Sigmoid colon (tissue), 6 donors: ENCODE measurements at regions not wholly inside any gene's neighbourhood (a gene's known extent, or its start where the extent isn't known, plus 50 kb on each side); places are given as distances from the start of the nearest gene placed in this dataset.

Experiments
- DNase-seq: peaks from one replicate; pipeline ENCODE4 v3.0.0-alpha.2; 2019
- H3K27ac ChIP-seq, 4 donors: fragments of 200-600 bp; sonication (generic); one replicate each; pipeline ENCODE4 v1.5.1; 2016 to 2019; ENCODE audit warnings: mild to moderate bottlenecking in 1 of 4
- H3K27me3 ChIP-seq, 3 donors: fragments of 200-600 bp; sonication (generic); one replicate each; pipeline ENCODE4 v1.5.1; 2019; ENCODE audit warnings: mild to moderate bottlenecking in 1 of 3
- H3K36me3 ChIP-seq, 4 donors: fragments of 200-600 bp; sonication (generic); one replicate each; pipeline ENCODE4 v1.5.1; 2016 to 2019
- H3K4me1 ChIP-seq, 4 donors: fragments of 200-600 bp; sonication (generic); one replicate each; pipeline ENCODE4 v1.5.1; 2017 to 2019
- H3K4me3 ChIP-seq, 4 donors: fragments of 200-600 bp; sonication (generic); one replicate each; pipeline ENCODE4 v1.5.1; 2017 to 2019; ENCODE audit warnings: mild to moderate bottlenecking in 2 of 4, moderate library complexity in 1 of 4
- H3K9me3 ChIP-seq, 4 donors: fragments of 200-600 bp in 3 of 4; sonication (generic) in 3 of 4; one replicate each; pipeline versions ENCODE4 v1.5.1 to v1.6.1; 2013 to 2019
- CTCF ChIP-seq, 4 experiments: fragments of 450-650 bp in 3 of 4; fragments of 200-600 bp in 1 of 4; IDR thresholded peaks; one replicate each; pipeline ENCODE4 v1.5.1; 2016 to 2019; ENCODE audit warnings: antibody characterized with exemption in 4 of 4, mild to moderate bottlenecking in 3 of 4, moderate library complexity in 2 of 4
- EP300 ChIP-seq, 4 donors: sonication (generic); formaldehyde crosslinking; IDR thresholded peaks; one replicate each; pipeline ENCODE4 v1.6.1; 2017; ENCODE audit warnings: antibody characterized with exemption in 4 of 4
- POLR2A ChIP-seq, 2 donors: fragments of 450-650 bp; IDR thresholded peaks; one replicate each; pipeline ENCODE4 v1.6.1; 2016; ENCODE audit warnings: antibody characterized with exemption in 2 of 2, mild to moderate bottlenecking in 2 of 2, moderate library complexity in 2 of 2
- POLR2AphosphoS5 ChIP-seq, 4 donors: sonication (generic); formaldehyde crosslinking; IDR thresholded peaks; one replicate each; pipeline ENCODE4 v1.6.1; 2017; ENCODE audit warnings: antibody characterized with exemption in 4 of 4
- WGBS, 2 donors: extraction: QIAGEN DNeasy Blood & Tissue Kit; methylation state at CpG; one replicate each; pipeline ENCODE4 v1.1.7; 2013; 5-methylcytosine and 5-hydroxymethylcytosine counted together
- intact Hi-C: fragments of 100-400 bp; cut with DNase I; formaldehyde crosslinking; loops from one replicate; pipeline ENCODE4 v1.15.1; 2023
- donor health status: healthy with polysubstance abuse.
- donor health status: healthy.

GRCh38 chr2:222037211-222037610 lies 261.6 kb downstream of the PAX3 start:
- DNase-seq: no peak
- Histone ChIP-seq H3K27ac (no peak overlapping the region), H3K36me3 (no peaks in the 10 kb centered on the region), H3K4me1 (peaks cover 0 to 12% (median 4%) of the 10 kb centered on the region in 4 donors), H3K27me3 (no peaks in the 10 kb centered on the region), H3K9me3 (no peaks in the 10 kb centered on the region), H3K4me3 (no peak overlapping the region)
- 80 to 86% methylated on average over 3 of the region's 3 CpGs for WGBS, 2 donors
- intact Hi-C loops: no loop called here
- TF ChIP-seq EP300 (IDR thresholded peaks at IDR 0.05): no peak
- TF ChIP-seq CTCF (IDR thresholded peaks at IDR 0.05): no peak
- no peak for TF ChIP-seq POLR2A (IDR thresholded peaks at IDR 0.05)
- no peak for TF ChIP-seq POLR2AphosphoS5 (IDR thresholded peaks at IDR 0.05)

GRCh38 chr2:222034058-222034457 lies 264.7 kb downstream of the PAX3 start:
- H3K9me3 ChIP-seq: no peaks in the 10 kb centered on the region
- no peaks in the 10 kb centered on the region for H3K36me3 ChIP-seq
- peaks cover 0 to 12% (median 4%) of the 10 kb centered on the region in 4 donors for H3K4me1 ChIP-seq
- H3K27ac ChIP-seq: no peak overlapping the region
- WGBS, 2 donors: 26 to 78% methylated on average over 3 of the region's 3 CpGs
- TF ChIP-seq EP300 (IDR thresholded peaks at IDR 0.05) (no peak), POLR2A (IDR thresholded peaks at IDR 0.05) (no peak), POLR2AphosphoS5 (IDR thresholded peaks at IDR 0.05) (no peak), CTCF (IDR thresholded peaks at IDR 0.05) (no peak)
- no peak overlapping the region for H3K4me3 ChIP-seq
- no peak for DNase-seq
- intact Hi-C loops: no loop called here
- H3K27me3 ChIP-seq: no peaks in the 10 kb centered on the region

GRCh38 chr2:222033541-222033940 lies 265.3 kb downstream of the PAX3 start:
- TF ChIP-seq POLR2A (IDR thresholded peaks at IDR 0.05): no peak
- no peak for TF ChIP-seq POLR2AphosphoS5 (IDR thresholded peaks at IDR 0.05)
- no peak for TF ChIP-seq CTCF (IDR thresholded peaks at IDR 0.05)
- no peak for TF ChIP-seq EP300 (IDR thresholded peaks at IDR 0.05)
- Histone ChIP-seq H3K9me3 (no peaks in the 10 kb centered on the region), H3K4me1 (peaks cover 0 to 10% (median 4%) of the 10 kb centered on the region in 4 donors), H3K27ac (no peak overlapping the region), H3K4me3 (no peak overlapping the region), H3K36me3 (no peaks in the 10 kb centered on the region), H3K27me3 (no peaks in the 10 kb centered on the region)
- intact Hi-C loops: no loop called here
- no peak for DNase-seq
- WGBS, 2 donors: 35 to 72% methylated on average over 2 of the region's 2 CpGs

GRCh38 chr2:222025881-222026271 lies 272.9 kb downstream of the PAX3 start:
- no peak for TF ChIP-seq POLR2AphosphoS5 (IDR thresholded peaks at IDR 0.05)
- no peak for TF ChIP-seq CTCF (IDR thresholded peaks at IDR 0.05)
- no peak for TF ChIP-seq POLR2A (IDR thresholded peaks at IDR 0.05)
- Histone ChIP-seq H3K9me3 (no peaks in the 10 kb centered on the region), H3K36me3 (no peaks in the 10 kb centered on the region), H3K27me3 (no peaks in the 10 kb centered on the region), H3K27ac (no peak overlapping the region), H3K4me3 (no peak overlapping the region), H3K4me1 (no peaks in the 10 kb centered on the region)
- DNase-seq: no peak
- intact Hi-C loops: no loop called here
- 68 to 74% methylated on average over 3 of the region's 3 CpGs for WGBS, 2 donors
